Neuronal stem cell (in vitro differentiated cells): ENCODE measurements at regions not wholly inside any gene's neighbourhood (a gene's known extent, or its start where the extent isn't known, plus 50 kb on each side); places are given as distances from the start of the nearest gene placed in this dataset.

Source experiments
- DNase-seq: peaks from one replicate; pipeline ENCODE4 v3.0.0-alpha.2; 2013; ENCODE audit warnings: low spot score
- H2AFZ ChIP-seq: one replicate; pipeline ENCODE4 v1.6.1; 2013; ENCODE audit warnings: mild to moderate bottlenecking, low read length, inconsistent platforms
- H2AK5ac ChIP-seq: 2 replicates; pipeline ENCODE4 v1.6.1; 2013; ENCODE audit warnings: low read depth, mild to moderate bottlenecking, inconsistent platforms, low read length, moderate library complexity, mixed read lengths
- H2BK120ac ChIP-seq: 2 replicates; pipeline ENCODE4 v1.6.1; 2013; ENCODE audit warnings: low read depth, mild to moderate bottlenecking, inconsistent platforms, low read length, moderate library complexity, mixed read lengths
- H2BK12ac ChIP-seq: one replicate; pipeline ENCODE4 v1.6.1; 2013; ENCODE audit warnings: low read length, inconsistent platforms
- H2BK15ac ChIP-seq: 2 replicates; pipeline ENCODE4 v1.6.1; 2013; ENCODE audit warnings: mild to moderate bottlenecking, low read length, inconsistent platforms, mixed read lengths
- H2BK5ac ChIP-seq: one replicate; pipeline ENCODE4 v1.6.1; 2013; ENCODE audit warnings: inconsistent platforms, mild to moderate bottlenecking, low read length, moderate library complexity
- H3K14ac ChIP-seq: one replicate; pipeline ENCODE4 v1.6.1; 2013; ENCODE audit warnings: low read length, inconsistent platforms
- H3K18ac ChIP-seq: 2 replicates; pipeline ENCODE4 v1.6.1; 2013; ENCODE audit warnings: low read length, inconsistent platforms
- H3K23ac ChIP-seq: 2 replicates; pipeline ENCODE4 v1.6.1; 2013; ENCODE audit warnings: low read depth, mild to moderate bottlenecking, mixed read lengths, low read length, inconsistent platforms; ENCODE audit not compliant: poor library complexity
- H3K27ac ChIP-seq: replicated peaks from 3 replicates; pipeline ENCODE4 v1.5.1; 2013; ENCODE audit warnings: low read length, inconsistent platforms
- H3K27me3 ChIP-seq, 3 experiments: 2 replicates each; pipeline ENCODE4 v1.6.1; 2013; ENCODE audit warnings: low read length in 3 of 3, mild to moderate bottlenecking in 2 of 3, inconsistent platforms in 1 of 3, low read depth in 1 of 3, mixed read lengths in 1 of 3, moderate library complexity in 1 of 3; ENCODE audit not compliant: control insufficient read depth in 3 of 3, insufficient read depth in 3 of 3
- H3K36me3 ChIP-seq, 2 donors: replicated peaks in 1 of 2; 2 replicates each; pipeline ENCODE4 v1.6.1; 2013; ENCODE audit warnings: low read length in 2 of 2; ENCODE audit not compliant: control insufficient read depth in 2 of 2, insufficient read depth in 2 of 2
- H3K4ac ChIP-seq: 2 replicates; pipeline ENCODE4 v1.6.1; 2013; ENCODE audit warnings: inconsistent platforms, mild to moderate bottlenecking, low read length, moderate library complexity
- H3K4me1 ChIP-seq, 2 donors: 1 replicate in 1 of 2; 2 replicates in 1 of 2; pipeline ENCODE4 v1.6.1; 2013; ENCODE audit warnings: low read length in 2 of 2, low read depth in 1 of 2; ENCODE audit not compliant: control insufficient read depth in 2 of 2, insufficient read depth in 1 of 2
- H3K4me2 ChIP-seq: one replicate; pipeline ENCODE4 v1.6.1; 2013; ENCODE audit warnings: mild to moderate bottlenecking, low read length, inconsistent platforms; ENCODE audit not compliant: insufficient read depth, poor library complexity, severe bottlenecking
- H3K4me3 ChIP-seq, 2 donors: 2 replicates each; pipeline ENCODE4 v1.5.1; 2013; ENCODE audit warnings: low read length in 2 of 2, mild to moderate bottlenecking in 2 of 2, inconsistent platforms in 1 of 2, moderate library complexity in 1 of 2
- H3K79me1 ChIP-seq: one replicate; pipeline ENCODE4 v1.6.1; 2013; ENCODE audit warnings: low read depth, mild to moderate bottlenecking, inconsistent platforms, low read length, moderate library complexity
- H3K9ac ChIP-seq: one replicate; pipeline ENCODE4 v1.6.1; 2013; ENCODE audit warnings: mild to moderate bottlenecking, low read depth, low read length, inconsistent platforms; ENCODE audit not compliant: poor library complexity
- H3K9me3 ChIP-seq, 2 donors: replicated peaks in 1 of 2; 2 replicates each; pipeline versions ENCODE3 to v1.6.1; 2013; ENCODE audit warnings: low read length in 2 of 2, mild to moderate bottlenecking in 2 of 2, inconsistent platforms in 1 of 2, low read depth in 1 of 2, mixed read lengths in 1 of 2, moderate library complexity in 1 of 2; ENCODE audit not compliant: control insufficient read depth in 2 of 2, insufficient read depth in 1 of 2
- H4K8ac ChIP-seq: one replicate; pipeline ENCODE4 v1.6.1; 2013; ENCODE audit warnings: low read depth, mild to moderate bottlenecking, inconsistent platforms, low read length, moderate library complexity
- H4K91ac ChIP-seq: one replicate; pipeline ENCODE4 v1.6.1; 2013; ENCODE audit warnings: low read length, low read depth, mild to moderate bottlenecking, inconsistent platforms; ENCODE audit not compliant: poor library complexity
- WGBS, 2 donors: extraction: QIAGEN DNeasy Blood & Tissue Kit; methylation state at CpG; one replicate each; pipeline ENCODE4 v1.1.7; 2013; ENCODE audit warnings: missing lambda C conversion rate in 2 of 2, mixed read lengths in 1 of 2; ENCODE audit not compliant: insufficient read length in 2 of 2, insufficient replicate concordance in 1 of 2; ENCODE audit errors: extremely low coverage in 2 of 2; 5-methylcytosine and 5-hydroxymethylcytosine counted together

DNA sequence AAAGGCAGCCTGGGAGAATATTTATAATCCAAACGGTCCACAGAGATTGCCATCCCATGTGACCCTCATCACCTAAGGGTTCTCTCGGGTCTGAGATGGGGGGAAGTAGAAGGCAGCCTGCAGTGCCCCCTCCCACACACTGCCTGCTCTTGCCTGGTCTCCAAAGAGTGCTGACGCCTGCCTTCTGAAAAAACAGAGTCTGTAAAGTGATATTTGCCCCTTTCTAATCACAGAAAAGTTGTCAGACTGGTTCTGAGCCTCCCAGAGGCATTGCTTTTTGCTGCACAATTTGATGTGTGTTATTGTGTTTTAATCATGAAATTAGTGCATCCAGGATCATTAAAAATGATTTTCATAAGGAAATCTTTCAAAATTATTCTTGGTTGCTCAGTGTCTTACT is 59.2 kb downstream of the TMEM30B start:
- no peak overlapping the region for H2BK12ac ChIP-seq
- no peak overlapping the region for H4K91ac ChIP-seq
- no peak overlapping the region for H2AK5ac ChIP-seq
- H2BK120ac ChIP-seq, result no peak overlapping the region
- no peak for DNase-seq
- H3K18ac ChIP-seq, result no peak overlapping the region
- no peak overlapping the region for H2BK5ac ChIP-seq
- H3K4me2 ChIP-seq, result no peak overlapping the region
- peaks cover 0 to 7% of the 10 kb centered on the region in 2 donors for H3K4me1 ChIP-seq
- no peak overlapping the region for H2AFZ ChIP-seq
- WGBS, 2 donors, result no CpG with 5 or more reads among the region's 3 CpGs
- no peak overlapping the region for H4K8ac ChIP-seq
- no peak overlapping the region for H3K9ac ChIP-seq
- H3K79me1 ChIP-seq, result no peaks in the 10 kb centered on the region
- H3K4ac ChIP-seq, result no peak overlapping the region
- no peak overlapping the region for H2BK15ac ChIP-seq
- H3K9me3 ChIP-seq, result no peaks in the 10 kb centered on the region
- no peaks in the 10 kb centered on the region for H3K36me3 ChIP-seq
- H3K27me3 ChIP-seq, result peaks cover 0 to 4% (median 0%) of the 10 kb centered on the region in 3 experiments
- H3K4me3 ChIP-seq, result no peak overlapping the region
- H3K27ac ChIP-seq, result no peak overlapping the region
- no peak overlapping the region for H3K23ac ChIP-seq
- no peak overlapping the region for H3K14ac ChIP-seq

DNA sequence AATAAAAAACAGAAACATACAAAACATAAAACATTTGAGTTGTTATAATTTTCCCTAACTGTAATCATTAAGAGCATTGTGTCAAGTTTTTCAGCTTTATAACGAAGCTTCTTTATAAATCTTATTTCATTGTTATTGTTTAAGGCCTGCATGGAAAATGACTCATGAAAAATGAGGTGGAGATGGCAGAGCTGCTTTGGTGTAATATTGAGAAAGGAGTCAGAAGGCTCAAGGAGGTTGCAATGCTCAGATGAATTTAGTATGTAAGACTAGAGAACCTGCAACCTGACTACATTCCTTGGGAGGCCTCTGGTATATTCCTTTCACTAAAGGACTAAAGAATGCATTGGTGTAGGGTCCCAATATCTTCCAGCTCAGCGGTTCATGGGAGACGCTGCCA is 61.5 kb downstream of the TMEM30B start:
- H2BK15ac ChIP-seq, result no peak overlapping the region
- no peak overlapping the region for H2AK5ac ChIP-seq
- WGBS, 2 donors, result no CpG with 5 or more reads among the region's 3 CpGs
- H3K9ac ChIP-seq, result no peak overlapping the region
- H3K4me2 ChIP-seq, result no peak overlapping the region
- H3K4me1 ChIP-seq, result peaks cover 0 to 7% of the 10 kb centered on the region in 2 donors
- H3K9me3 ChIP-seq, result no peaks in the 10 kb centered on the region
- no peak overlapping the region for H3K23ac ChIP-seq
- no peak overlapping the region for H3K4ac ChIP-seq
- H3K36me3 ChIP-seq, result no peaks in the 10 kb centered on the region
- H4K8ac ChIP-seq, result no peak overlapping the region
- H3K79me1 ChIP-seq, result no peaks in the 10 kb centered on the region
- no peak overlapping the region for H4K91ac ChIP-seq
- H2BK12ac ChIP-seq, result no peak overlapping the region
- DNase-seq, result no peak
- H2AFZ ChIP-seq, result no peak overlapping the region
- H3K27ac ChIP-seq, result no peak overlapping the region
- no peak overlapping the region for H3K14ac ChIP-seq
- H2BK5ac ChIP-seq, result no peak overlapping the region
- H3K18ac ChIP-seq, result no peak overlapping the region
- H3K4me3 ChIP-seq, result no peak overlapping the region
- no peak overlapping the region for H2BK120ac ChIP-seq
- H3K27me3 ChIP-seq, result peaks cover 0 to 4% (median 0%) of the 10 kb centered on the region in 3 experiments

DNA sequence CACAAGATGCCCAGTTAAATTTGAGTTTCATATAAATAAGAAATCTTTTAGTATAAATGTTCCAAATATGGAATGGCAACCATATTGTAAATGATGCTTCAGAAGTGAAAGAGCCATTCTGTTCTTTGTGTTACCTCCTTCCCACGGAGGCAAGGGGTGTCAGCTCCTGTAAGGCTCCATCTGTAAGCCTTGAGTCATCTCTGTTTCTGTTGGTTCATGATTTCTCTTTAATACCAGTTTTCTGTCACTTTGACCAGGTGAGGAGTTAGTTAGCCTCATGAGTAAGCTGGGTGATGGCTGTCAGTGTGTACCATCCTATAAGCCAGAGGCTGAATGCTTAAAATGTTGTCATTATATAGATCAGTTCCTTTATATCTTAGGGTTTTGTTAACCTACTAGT is 61.9 kb downstream of the TMEM30B start:
- H3K4me1 ChIP-seq, result peaks cover 0 to 7% of the 10 kb centered on the region in 2 donors
- H3K18ac ChIP-seq, result no peak overlapping the region
- no peak overlapping the region for H3K23ac ChIP-seq

DNA sequence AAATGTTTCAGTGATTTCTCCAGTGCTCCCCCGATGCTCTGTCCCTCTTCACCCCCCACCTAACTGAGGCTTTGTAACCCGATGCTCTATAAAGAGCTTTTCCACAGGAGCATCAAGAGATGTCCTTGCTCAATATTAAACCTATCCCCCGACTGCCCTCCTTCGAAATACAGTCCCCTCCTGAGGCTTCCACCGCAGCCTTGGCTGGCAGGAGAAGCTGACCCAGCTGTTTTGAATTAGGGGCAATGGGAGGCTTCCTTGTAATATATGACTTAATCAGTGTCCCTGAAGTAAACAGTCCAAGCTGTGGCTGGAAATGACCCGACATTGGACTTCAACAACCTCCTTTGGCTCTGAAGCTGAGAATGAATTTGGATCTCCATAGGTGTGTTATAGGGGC is 62.4 kb downstream of the TMEM30B start:
- no peak overlapping the region for H4K8ac ChIP-seq
- no peak overlapping the region for H2AK5ac ChIP-seq
- no peak overlapping the region for H3K4me2 ChIP-seq
- no CpG with 5 or more reads among the region's 6 CpGs for WGBS, 2 donors
- no peaks in the 10 kb centered on the region for H3K9me3 ChIP-seq
- H3K23ac ChIP-seq, result no peak overlapping the region
- peaks cover 0 to 7% of the 10 kb centered on the region in 2 donors for H3K4me1 ChIP-seq
- no peak overlapping the region for H3K27ac ChIP-seq
- H2BK12ac ChIP-seq, result no peak overlapping the region
- no peak overlapping the region for H3K4ac ChIP-seq
- no peaks in the 10 kb centered on the region for H3K36me3 ChIP-seq
- H3K14ac ChIP-seq, result no peak overlapping the region
- no peak overlapping the region for H2BK5ac ChIP-seq
- DNase-seq, result no peak
- peaks cover 0 to 4% (median 0%) of the 10 kb centered on the region in 3 experiments for H3K27me3 ChIP-seq
- H3K4me3 ChIP-seq, result no peak overlapping the region
- H3K79me1 ChIP-seq, result no peaks in the 10 kb centered on the region
- no peak overlapping the region for H4K91ac ChIP-seq
- H2BK15ac ChIP-seq, result no peak overlapping the region
- H2AFZ ChIP-seq, result no peak overlapping the region
- H2BK120ac ChIP-seq, result no peak overlapping the region
- no peak overlapping the region for H3K9ac ChIP-seq
- no peak overlapping the region for H3K18ac ChIP-seq

More for the DNA sequence above, 61.9 kb downstream of the TMEM30B start:
- Histone ChIP-seq H3K36me3 (no peaks in the 10 kb centered on the region), H2BK5ac (no peak overlapping the region), H3K4me2 (no peak overlapping the region), H3K79me1 (no peaks in the 10 kb centered on the region), H3K4ac (no peak overlapping the region), H2AK5ac (no peak overlapping the region), H3K9me3 (no peaks in the 10 kb centered on the region), H2BK120ac (no peak overlapping the region), H2AFZ (no peak overlapping the region), H3K14ac (no peak overlapping the region), H3K9ac (no peak overlapping the region), H3K27ac (no peak overlapping the region), H3K4me3 (no peak overlapping the region), H2BK12ac (no peak overlapping the region), H3K27me3 (peaks cover 0 to 4% (median 0%) of the 10 kb centered on the region in 3 experiments), H2BK15ac (no peak overlapping the region), H4K91ac (no peak overlapping the region), H4K8ac (no peak overlapping the region)
- no peak for DNase-seq
- no CpG with 5 or more reads among the region's 1 CpG for WGBS, 2 donors
